ENCODE measurements at regions not wholly inside any gene's neighbourhood (a gene's known extent, or its start where the extent isn't known, plus 50 kb on each side); places are given as distances from the start of the nearest gene placed in this dataset.

DNA sequence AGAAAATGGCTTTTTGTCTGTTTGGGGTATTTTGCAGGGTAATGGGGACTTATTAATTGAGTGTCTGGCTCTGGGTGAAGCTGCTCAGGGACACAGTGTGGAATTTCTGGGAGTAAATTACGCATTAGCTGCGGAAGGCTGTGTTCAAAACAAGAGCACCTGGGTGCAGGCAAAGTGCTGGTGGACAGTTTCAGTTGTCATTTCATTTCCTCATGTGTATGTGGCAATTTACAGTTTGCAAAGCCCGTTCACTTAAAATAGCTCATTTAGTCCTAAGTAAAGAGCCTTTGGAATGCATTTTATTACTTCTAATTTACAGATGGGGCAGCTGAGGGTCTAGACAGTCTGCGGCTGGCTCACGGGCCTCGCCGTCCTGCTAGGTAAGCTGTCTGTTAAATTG, 546.8 kb downstream of the BCL11B start:
- TF ChIP-seq, protein P1, sequence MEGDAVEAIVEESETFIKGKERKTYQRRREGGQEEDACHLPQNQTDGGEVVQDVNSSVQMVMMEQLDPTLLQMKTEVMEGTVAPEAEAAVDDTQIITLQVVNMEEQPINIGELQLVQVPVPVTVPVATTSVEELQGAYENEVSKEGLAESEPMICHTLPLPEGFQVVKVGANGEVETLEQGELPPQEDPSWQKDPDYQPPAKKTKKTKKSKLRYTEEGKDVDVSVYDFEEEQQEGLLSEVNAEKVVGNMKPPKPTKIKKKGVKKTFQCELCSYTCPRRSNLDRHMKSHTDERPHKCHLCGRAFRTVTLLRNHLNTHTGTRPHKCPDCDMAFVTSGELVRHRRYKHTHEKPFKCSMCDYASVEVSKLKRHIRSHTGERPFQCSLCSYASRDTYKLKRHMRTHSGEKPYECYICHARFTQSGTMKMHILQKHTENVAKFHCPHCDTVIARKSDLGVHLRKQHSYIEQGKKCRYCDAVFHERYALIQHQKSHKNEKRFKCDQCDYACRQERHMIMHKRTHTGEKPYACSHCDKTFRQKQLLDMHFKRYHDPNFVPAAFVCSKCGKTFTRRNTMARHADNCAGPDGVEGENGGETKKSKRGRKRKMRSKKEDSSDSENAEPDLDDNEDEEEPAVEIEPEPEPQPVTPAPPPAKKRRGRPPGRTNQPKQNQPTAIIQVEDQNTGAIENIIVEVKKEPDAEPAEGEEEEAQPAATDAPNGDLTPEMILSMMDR (conservative IDR thresholded peaks at IDR 0.05), result no peak
- no peak for TF ChIP-seq ZFX (IDR thresholded peaks at IDR 0.05)
